HG03045 (cell line): ENCODE measurements at regions not wholly inside any gene's neighbourhood (a gene's known extent, or its start where the extent isn't known, plus 50 kb on each side); places are given as distances from the start of the nearest gene placed in this dataset.

Experiments used
- ATAC-seq: cut with Tn5 transposase; IDR thresholded peaks from one replicate; pipeline ENCODE4 v1.9.1; 2021; ENCODE audit warnings: mild to moderate bottlenecking, moderate library complexity; ENCODE audit not compliant: unreplicated experiment

- ATAC-seq, result no peak
Measured at GRCh38 chr4:12595986-12596385, 888.2 kb downstream of the RAB28 start.

GRCh38 chr4:12595489-12595888 lies 888.7 kb downstream of the RAB28 start:
- ATAC-seq, result no peak

GRCh38 chr4:12588582-12588981 lies 895.6 kb downstream of the RAB28 start:
- ATAC-seq, result no peak

DNA sequence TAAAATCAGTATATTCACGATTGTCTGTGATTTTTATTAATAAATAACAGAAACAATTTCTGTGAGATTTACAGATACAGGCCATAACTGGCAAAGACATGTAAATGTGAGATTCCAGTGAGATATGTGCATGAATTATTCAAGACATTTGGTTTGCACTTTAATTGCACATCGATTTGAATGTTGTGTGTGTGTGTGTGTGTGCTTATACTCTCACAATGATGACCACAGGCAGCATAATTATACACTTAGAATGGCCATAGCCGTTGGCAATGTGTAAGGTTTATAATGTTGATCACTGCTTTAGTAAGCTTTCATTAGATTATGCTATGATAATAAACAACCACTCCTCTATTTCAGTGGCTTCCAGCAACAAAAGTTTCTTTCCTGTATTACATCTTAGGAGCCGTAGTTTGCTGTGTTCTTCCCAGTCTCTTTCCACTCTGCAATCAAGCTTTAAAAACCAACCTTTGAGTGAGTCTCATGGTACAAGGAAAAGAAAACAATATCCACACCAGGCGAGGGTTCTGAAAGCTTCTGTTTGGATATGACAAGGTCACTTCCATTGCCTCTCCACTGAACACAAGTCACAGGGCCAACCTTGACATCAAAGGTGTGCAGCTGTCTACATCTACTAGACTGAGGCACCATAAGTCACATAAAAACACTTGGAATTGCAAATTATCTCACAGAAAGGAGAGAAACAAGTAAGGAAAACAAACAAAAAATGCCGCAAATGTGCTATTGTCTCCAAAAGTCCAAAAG lies 897.7 kb downstream of the RAB28 start:
- ATAC-seq, result no peak

DNA sequence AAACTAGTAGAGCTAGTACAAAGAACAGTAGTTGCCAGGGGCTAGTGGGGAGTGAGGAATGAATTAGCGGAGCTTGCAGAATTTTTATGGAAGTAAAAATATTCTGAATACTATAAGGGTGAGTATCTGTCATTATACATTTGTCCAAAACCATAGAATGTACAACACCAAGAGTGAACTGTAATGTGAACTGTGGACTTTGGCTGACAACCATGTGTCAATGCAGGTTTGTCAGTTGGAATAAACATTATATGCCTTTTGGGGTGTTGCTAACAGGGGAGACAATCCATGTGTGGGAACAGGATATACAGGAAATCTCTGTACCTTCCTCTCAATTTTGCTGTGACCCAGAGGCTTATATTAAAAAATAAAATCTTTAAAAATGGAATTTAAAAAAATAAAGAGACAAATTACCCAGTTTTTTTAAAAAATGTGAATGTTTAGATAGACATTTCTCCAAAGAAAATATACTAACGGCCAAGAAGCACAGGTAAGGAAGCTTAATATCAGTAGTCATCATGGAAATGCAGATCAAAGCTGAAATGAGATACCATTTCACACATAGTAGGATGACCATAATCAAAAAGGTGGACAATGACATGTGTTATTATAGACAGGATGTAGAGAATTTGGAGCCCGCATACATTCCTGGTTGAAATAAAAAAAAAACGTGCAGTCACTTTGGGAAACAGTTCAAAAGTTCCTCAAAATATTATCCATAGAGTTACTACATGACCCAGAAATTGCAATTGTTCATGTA lies 899.8 kb downstream of the RAB28 start:
- ATAC-seq, result no peak

DNA sequence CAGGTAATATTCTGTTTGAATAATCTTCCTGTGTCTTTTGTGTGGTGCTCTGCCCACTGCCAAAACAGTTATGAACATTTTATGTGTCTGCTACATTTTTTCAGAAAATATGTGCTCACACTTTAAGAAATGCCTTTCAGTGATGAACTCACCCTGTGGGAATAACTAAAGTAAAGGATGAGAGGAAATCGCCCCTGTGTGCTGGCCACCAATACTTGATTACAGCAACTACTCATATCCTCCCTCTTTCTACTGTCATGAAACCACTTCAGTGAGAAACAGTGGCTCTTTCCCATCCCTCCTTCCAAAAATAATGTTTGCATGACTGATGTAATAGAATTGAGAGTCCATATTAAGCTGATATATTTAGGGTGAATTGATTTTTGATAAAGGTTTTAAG lies 900.9 kb downstream of the RAB28 start:
- ATAC-seq, result no peak

DNA sequence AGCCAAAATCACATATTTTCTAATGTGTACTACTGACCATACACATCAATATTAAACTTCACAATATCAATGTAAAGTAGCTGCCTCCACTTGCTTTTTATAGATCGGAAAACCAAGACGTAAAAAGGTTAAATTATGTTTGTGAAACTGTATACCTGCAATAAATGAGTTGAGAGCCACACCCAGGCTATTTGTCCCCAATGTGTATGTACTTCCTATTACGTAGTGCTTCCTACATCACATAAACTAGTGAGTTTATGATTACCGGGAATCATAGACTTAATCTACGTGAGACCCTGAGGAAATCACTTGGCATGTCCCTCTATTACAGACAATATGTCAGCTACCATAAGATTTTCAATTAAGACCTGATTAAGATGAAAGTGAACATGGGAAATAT lies 903.4 kb downstream of the RAB28 start:
- no peak for ATAC-seq

- ATAC-seq, result no peak
Measured at GRCh38 chr4:12579172-12579571, 905.0 kb downstream of the RAB28 start.

- no peak for ATAC-seq
Measured at GRCh38 chr4:12576409-12576808, 907.7 kb downstream of the RAB28 start.

- no peak for ATAC-seq
Measured at GRCh38 chr4:12573716-12574115, 910.4 kb downstream of the RAB28 start.

DNA sequence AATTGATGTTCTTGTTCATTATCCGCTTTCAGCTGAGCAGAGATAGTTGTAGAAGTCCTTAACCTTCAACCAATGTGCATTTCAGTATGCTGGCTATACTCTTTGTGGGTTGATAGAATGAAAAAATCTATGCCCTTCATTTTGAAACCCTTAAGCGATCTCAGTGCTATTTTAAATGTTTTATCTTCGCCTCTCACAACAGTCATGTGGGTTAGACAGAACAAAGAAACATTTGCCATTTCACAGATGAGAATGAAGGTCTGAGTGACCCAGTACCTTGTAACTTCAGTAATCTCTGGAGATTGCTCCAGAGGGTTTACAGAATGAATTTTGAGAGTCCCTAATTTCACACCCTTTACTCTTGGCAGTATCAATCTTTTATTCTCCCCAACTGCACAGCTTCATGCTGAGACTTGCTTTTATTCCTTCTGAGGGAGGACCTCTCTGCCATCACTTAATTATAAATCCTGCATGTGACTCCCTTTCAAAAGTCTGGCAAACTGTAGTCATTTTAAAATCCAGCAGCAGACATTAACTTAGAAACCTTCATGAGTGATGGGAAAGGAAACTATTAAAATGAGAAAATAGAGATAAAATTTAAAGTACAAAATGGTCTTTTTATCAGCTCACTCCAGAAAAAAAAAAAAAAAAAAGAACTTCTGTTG lies 921.5 kb downstream of the RAB28 start:
- ATAC-seq, result no peak

- no peak for ATAC-seq
Measured at GRCh38 chr4:12562021-12562420, 922.1 kb downstream of the RAB28 start.

DNA sequence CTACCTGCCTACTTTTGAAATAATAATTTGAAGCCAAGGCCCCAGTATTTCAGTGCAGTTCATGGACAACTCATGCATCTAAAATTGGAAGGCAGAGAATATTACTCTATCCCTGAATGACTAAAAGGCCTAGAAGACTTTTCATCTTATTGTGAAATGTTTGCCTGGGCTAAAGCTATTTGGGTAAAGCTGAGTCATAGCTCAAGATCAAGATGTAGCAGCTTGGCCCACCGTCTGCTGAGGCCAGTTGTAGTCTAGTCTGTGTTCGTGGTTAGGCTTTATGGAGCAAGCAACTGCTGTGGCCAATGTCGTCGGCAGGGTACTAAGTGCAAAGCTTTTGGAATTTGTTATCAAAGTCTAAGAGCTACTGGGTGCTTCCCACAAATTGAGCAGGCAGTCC lies 929.1 kb downstream of the RAB28 start:
- no peak for ATAC-seq

DNA sequence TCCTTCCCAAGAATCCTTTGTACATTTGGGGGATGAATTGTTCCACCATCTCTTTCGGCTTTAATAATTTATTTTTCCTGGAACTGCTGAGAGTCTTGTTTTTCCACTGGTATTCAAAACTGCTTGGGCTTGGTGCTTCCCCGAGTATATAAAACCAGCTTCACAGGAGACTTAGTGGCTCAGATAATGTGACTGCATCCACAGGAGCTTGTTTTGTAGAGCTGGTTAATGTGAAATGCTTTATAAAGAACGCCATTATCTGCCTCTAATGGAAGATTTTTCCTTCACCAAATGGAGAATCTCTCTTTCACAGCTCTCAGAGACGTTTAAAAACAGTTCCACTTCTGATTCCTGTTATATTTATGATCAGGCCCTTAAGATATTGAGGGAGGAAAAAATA lies 935.5 kb downstream of the RAB28 start:
- no peak for ATAC-seq

DNA sequence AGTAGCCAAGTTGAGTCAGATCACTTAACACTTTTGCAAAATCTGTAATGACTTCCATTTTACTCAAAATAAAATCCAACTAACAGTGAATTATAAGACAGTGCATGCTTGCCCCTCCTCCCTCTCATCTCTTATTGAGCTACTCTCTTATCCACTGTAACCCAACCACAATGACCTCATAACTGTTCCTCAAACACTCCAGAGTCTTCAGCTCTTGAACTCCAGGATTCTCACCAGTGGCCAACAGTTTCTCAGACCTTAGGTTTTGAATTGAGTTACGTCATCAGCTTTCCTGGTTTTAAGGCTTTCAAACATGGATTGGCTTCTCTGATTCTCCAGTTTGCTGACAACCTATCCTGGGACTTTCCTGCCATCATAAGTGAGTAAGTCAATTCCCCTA lies 938.3 kb downstream of the RAB28 start:
- ATAC-seq, result no peak

- ATAC-seq, result no peak
Measured at GRCh38 chr4:12538162-12538561, 946.0 kb downstream of the RAB28 start.

DNA sequence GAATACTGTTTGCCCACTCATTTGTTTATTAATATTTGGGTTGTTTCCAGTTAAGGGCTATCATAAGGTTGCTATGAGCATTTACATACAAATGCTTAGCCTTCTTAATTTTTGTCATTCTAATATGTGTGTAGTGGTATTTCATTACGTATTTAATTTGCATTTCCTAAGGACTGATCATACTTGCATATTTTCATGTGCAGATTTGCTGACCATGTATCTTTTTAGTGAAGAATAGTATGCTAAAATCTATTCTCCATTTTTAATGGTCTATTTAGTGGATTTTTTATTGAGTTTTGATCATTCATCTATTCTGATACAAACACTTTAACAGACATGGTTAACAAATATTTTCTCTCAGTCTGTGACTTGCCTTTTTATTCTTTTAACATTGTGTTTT lies 949.5 kb downstream of the RAB28 start:
- ATAC-seq, result no peak

DNA sequence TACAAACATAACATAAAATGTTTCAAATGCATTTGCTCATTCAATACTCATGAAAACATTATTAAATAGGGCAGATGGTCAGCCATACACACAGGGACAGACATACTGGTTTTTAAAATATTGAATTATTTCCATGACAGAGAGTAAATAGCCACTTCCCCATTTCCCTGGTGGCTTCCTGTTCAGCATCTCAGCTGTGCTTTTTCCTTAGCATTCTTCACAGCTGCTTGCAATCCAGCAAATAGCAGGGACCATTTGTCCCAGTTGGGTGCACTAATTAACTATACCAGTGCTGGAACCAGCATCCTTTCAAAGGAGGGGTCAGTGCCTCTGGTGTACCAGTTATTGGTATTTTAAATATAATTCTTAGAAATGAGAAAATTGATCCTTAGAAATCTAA lies 964.7 kb downstream of the RAB28 start:
- ATAC-seq, result no peak

DNA sequence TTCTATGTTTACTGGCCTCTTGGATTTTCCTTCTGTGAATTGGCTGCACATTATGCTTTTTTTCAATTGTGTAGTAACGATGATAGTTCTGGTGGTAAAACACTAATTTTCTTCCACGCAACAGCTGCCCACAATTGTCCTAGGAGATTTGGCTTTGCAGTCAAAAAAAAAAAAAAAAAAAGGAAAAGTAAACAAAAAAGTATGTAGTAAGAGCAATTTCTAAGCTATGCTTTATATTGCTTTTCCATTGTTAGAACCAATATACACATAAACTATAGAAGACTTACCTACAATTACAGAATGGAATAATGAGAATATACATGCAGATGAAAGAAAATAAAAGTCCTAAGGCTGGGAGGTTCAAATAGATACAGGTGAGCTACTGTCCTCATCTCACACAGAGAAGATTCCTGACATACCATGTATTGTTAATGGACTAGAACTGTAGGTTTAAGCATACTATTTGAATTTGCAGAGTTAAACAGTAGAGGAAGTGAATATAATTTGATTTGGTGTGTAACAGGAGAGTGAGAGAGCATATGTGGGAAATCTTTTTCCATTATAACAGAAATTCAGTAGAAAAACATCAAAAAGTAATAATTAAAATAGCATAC lies 976.2 kb downstream of the RAB28 start:
- ATAC-seq, result no peak

DNA sequence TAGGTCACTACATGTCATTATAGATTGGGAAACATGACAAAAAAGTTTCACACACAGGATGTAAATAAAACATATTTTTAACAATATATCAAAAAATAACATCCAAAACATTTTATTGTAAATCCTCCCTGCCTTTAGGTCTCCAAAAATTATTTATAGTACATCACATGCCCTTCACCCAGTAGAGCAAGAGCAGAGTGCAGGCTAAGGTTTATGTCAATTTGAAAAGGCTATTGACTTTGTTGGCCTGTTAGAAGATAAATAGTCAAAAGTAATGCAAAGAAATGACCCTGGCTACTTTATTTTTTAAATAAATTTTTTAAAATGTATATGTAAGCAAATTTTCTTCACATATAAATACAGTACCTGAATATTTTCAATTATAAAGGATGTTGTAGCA lies 983.7 kb downstream of the RAB28 start:
- no peak for ATAC-seq

- no peak for ATAC-seq
Measured at GRCh38 chr4:12499693-12500092, 984.4 kb downstream of the RAB28 start.

GRCh38 chr4:12495211-12495610 lies 988.9 kb downstream of the RAB28 start:
- ATAC-seq, result no peak
